Medulla oblongata (tissue), 1 donor: ENCODE measurements at regions not wholly inside any gene's neighbourhood (a gene's known extent, or its start where the extent isn't known, plus 50 kb on each side); places are given as distances from the start of the nearest gene placed in this dataset.
A peak's percentile ranks its signal among the peaks of the same experiment; 100 is the strongest.

Experiments
- DNase-seq: peaks from one replicate; pipeline ENCODE4 v3.0.0-alpha.2; 2015; ENCODE audit errors: extremely low spot score

- no peak for DNase-seq
These were observed 345.3 kb upstream of the SLC35B3 start for GRCh38 chr6:8780653-8781052.

- no peak for DNase-seq
These were observed 329.4 kb upstream of the SLC35B3 start for GRCh38 chr6:8764733-8765132.

- no peak for DNase-seq
These were observed 325.6 kb upstream of the SLC35B3 start for GRCh38 chr6:8760951-8761350.

GRCh38 chr6:8758412-8758811 is 323.1 kb upstream of the SLC35B3 start:
- no peak for DNase-seq

GRCh38 chr6:8750627-8751026 is 315.3 kb upstream of the SLC35B3 start:
- no peak for DNase-seq

- DNase-seq = no peak
These were observed 314.1 kb upstream of the SLC35B3 start for GRCh38 chr6:8749465-8749864.

GRCh38 chr6:8743170-8743745 is 307.9 kb upstream of the SLC35B3 start:
- no peak for DNase-seq

- DNase-seq = no peak
These were observed 304.1 kb upstream of the SLC35B3 start for GRCh38 chr6:8739454-8739853.

- no peak for DNase-seq
These were observed 303.6 kb upstream of the SLC35B3 start for GRCh38 chr6:8738951-8739350.

- DNase-seq = peak; percentile 3
These were observed 301.0 kb upstream of the SLC35B3 start for GRCh38 chr6:8736156-8736895.

- DNase-seq = no peak
These were observed 298.5 kb upstream of the SLC35B3 start for GRCh38 chr6:8733879-8734278.

- DNase-seq = no peak
These were observed 296.5 kb upstream of the SLC35B3 start for GRCh38 chr6:8731874-8732273.

GRCh38 chr6:8710668-8711431 is 275.5 kb upstream of the SLC35B3 start:
- DNase-seq = no peak

GRCh38 chr6:8707956-8708772 is 272.8 kb upstream of the SLC35B3 start:
- peak; percentile 59 for DNase-seq

GRCh38 chr6:8707369-8707768 is 272.0 kb upstream of the SLC35B3 start:
- DNase-seq = no peak

- no peak for DNase-seq
These were observed 270.2 kb upstream of the SLC35B3 start for GRCh38 chr6:8705435-8706020.

- DNase-seq = no peak
These were observed 267.7 kb upstream of the SLC35B3 start for GRCh38 chr6:8703059-8703458.

- no peak for DNase-seq
These were observed 253.5 kb upstream of the SLC35B3 start for GRCh38 chr6:8688821-8689220.

GRCh38 chr6:8686077-8686476 is 250.7 kb upstream of the SLC35B3 start:
- DNase-seq = no peak

- no peak for DNase-seq
These were observed 247.9 kb upstream of the SLC35B3 start for GRCh38 chr6:8683204-8683603.

- no peak for DNase-seq
These were observed 244.5 kb upstream of the SLC35B3 start for GRCh38 chr6:8679823-8680222.

- DNase-seq = no peak
These were observed 243.1 kb upstream of the SLC35B3 start for GRCh38 chr6:8678466-8678865.
